ENCODE measurements at regions not wholly inside any gene's neighbourhood (a gene's known extent, or its start where the extent isn't known, plus 50 kb on each side); places are given as distances from the start of the nearest gene placed in this dataset.

- DNase-seq (ENCODE audit: low read depth in 2 of 2): no peak
Observed at GRCh38 chr15:46413799-46414198, 779.0 kb downstream of the SQOR start.

GRCh38 chr15:46416544-46416943 lies 781.7 kb downstream of the SQOR start:
- no peak for DNase-seq (ENCODE audit: low read depth in 2 of 2)

GRCh38 chr15:46420990-46421389 lies 786.2 kb downstream of the SQOR start:
- DNase-seq (ENCODE audit: low read depth in 2 of 2): no peak

GRCh38 chr15:46441294-46442062 lies 806.6 kb downstream of the SQOR start:
- DNase-seq (ENCODE audit: low read depth in 2 of 2): no peak

- no peak for DNase-seq (ENCODE audit: low read depth in 2 of 2)
Observed at GRCh38 chr15:46442184-46442583, 807.4 kb downstream of the SQOR start.

- DNase-seq (ENCODE audit: low read depth in 2 of 2): no peak
Observed at GRCh38 chr15:46442901-46443590, 808.2 kb downstream of the SQOR start.

GRCh38 chr15:46450112-46450809 lies 815.4 kb downstream of the SQOR start:
- DNase-seq (ENCODE audit: low read depth in 2 of 2): no peak

GRCh38 chr15:46450810-46451182 lies 816.0 kb downstream of the SQOR start:
- DNase-seq (ENCODE audit: low read depth in 2 of 2): no peak

GRCh38 chr15:46452297-46452820 lies 817.5 kb downstream of the SQOR start:
- no peak for DNase-seq (ENCODE audit: low read depth in 2 of 2)

- no peak for DNase-seq (ENCODE audit: low read depth in 2 of 2)
Observed at GRCh38 chr15:46456456-46456855, 821.6 kb downstream of the SQOR start.

- no peak for DNase-seq (ENCODE audit: low read depth in 2 of 2)
Observed at GRCh38 chr15:46460431-46461094, 825.7 kb downstream of the SQOR start.

- no peak for DNase-seq (ENCODE audit: low read depth in 2 of 2)
Observed at GRCh38 chr15:46461416-46461815, 826.6 kb downstream of the SQOR start.

GRCh38 chr15:46467041-46467440 lies 832.2 kb downstream of the SQOR start:
- DNase-seq (ENCODE audit: low read depth in 2 of 2): no peak

- no peak for DNase-seq (ENCODE audit: low read depth in 2 of 2)
Observed at GRCh38 chr15:46471096-46471495, 836.3 kb downstream of the SQOR start.

- DNase-seq (ENCODE audit: low read depth in 2 of 2): no peak
Observed at GRCh38 chr15:46489276-46489675, 854.4 kb downstream of the SQOR start.

- DNase-seq (ENCODE audit: low read depth in 2 of 2): no peak
Observed at GRCh38 chr15:46496491-46497115, 861.8 kb downstream of the SQOR start.

GRCh38 chr15:46502667-46503066 lies 867.8 kb downstream of the SQOR start:
- DNase-seq (ENCODE audit: low read depth in 2 of 2): no peak

- DNase-seq (ENCODE audit: low read depth in 2 of 2): no peak
Observed at GRCh38 chr15:46518381-46518780, 883.6 kb downstream of the SQOR start.

GRCh38 chr15:46523701-46524100 lies 888.9 kb downstream of the SQOR start:
- no peak for DNase-seq (ENCODE audit: low read depth in 2 of 2)

GRCh38 chr15:46525984-46526725 lies 891.3 kb downstream of the SQOR start:
- DNase-seq (ENCODE audit: low read depth in 2 of 2): no peak

GRCh38 chr15:46526726-46527110 lies 891.9 kb downstream of the SQOR start:
- DNase-seq (ENCODE audit: low read depth in 2 of 2): no peak
